HepG2 (cell line): ENCODE measurements at regions not wholly inside any gene's neighbourhood (a gene's known extent, or its start where the extent isn't known, plus 50 kb on each side); places are given as distances from the start of the nearest gene placed in this dataset.

Source experiments
- ATAC-seq: fragments of 200-7000 bp; cut with Tn5 transposase; 3 replicates; pipeline ENCODE4 v1.9.1; 2020; ENCODE audit warnings: mild to moderate bottlenecking, moderate library complexity
- BruUV-seq: library from RNA; stranded (reverse); fragments of 400-500 nt; replicated peaks from 2 replicates; lab custom pipeline; 2021; lab: Mats Ljungman, UMichigan
- CTCF ChIA-PET: fragments of 300-600 bp; formaldehyde crosslinking; extraction: SDS; loops from one replicate; lab custom pipeline; 2021; ENCODE audit warnings: low total read pairs, inconsistent platforms, low intra/inter-chr PET ratio; lab: Yijun Ruan, JAX
- POLR2A ChIA-PET: fragments of 350-600 bp; sonication (Branson Sonifier 250); formaldehyde crosslinking; loops from one replicate; lab custom pipeline; 2020; ENCODE audit warnings: antibody characterized with exemption, inconsistent platforms; lab: Yijun Ruan, JAX
- DNase-seq: peaks from one replicate; pipeline ENCODE4 v3.0.0-alpha.2; 2015; ENCODE audit warnings: low spot score
- FAIRE-seq: peaks from 3 replicates; lab custom pipeline; 2011; peaks lifted over from hg19 to GRCh38; lab: Jason Lieb, UNC
- H2AFZ ChIP-seq: one replicate; pipeline ENCODE4 v1.6.1; 2011; ENCODE audit warnings: low read length, inconsistent platforms
- H3K27ac ChIP-seq: fragments of 300-600 bp; 3 replicates; pipeline ENCODE4 v1.8.0; 2011; ENCODE audit warnings: mixed run types, mild to moderate bottlenecking, mixed read lengths, low read length, inconsistent platforms; ENCODE audit not compliant: insufficient read depth; ENCODE audit errors: extremely low read length
- H3K27me3 ChIP-seq, 2 experiments: fragments of 200-600 bp in 1 of 2; 2 replicates in 1 of 2; 3 replicates in 1 of 2; pipeline versions ENCODE4 v1.6.0 to v1.8.0; 2011; ENCODE audit warnings: low read length in 2 of 2, mild to moderate bottlenecking in 2 of 2, moderate library complexity in 2 of 2, inconsistent platforms in 1 of 2; ENCODE audit not compliant: insufficient read depth in 2 of 2, control insufficient read depth in 1 of 2
- H3K36me3 ChIP-seq, 2 experiments: fragments of 200-600 bp in 1 of 2; replicated peaks in 1 of 2; 2 replicates in 1 of 2; 3 replicates in 1 of 2; pipeline versions ENCODE4 v1.5.1 to v1.8.0; 2011; ENCODE audit warnings: low read length in 2 of 2, inconsistent platforms in 1 of 2; ENCODE audit not compliant: insufficient read depth in 2 of 2, control insufficient read depth in 1 of 2
- H3K4me1 ChIP-seq: 2 replicates; pipeline ENCODE4 v1.5.1; 2012; ENCODE audit warnings: low read length, inconsistent platforms; ENCODE audit not compliant: insufficient read depth
- H3K4me2 ChIP-seq: 2 replicates; pipeline ENCODE4 v1.6.0; 2011; ENCODE audit warnings: low read depth, low read length, inconsistent platforms
- H3K4me3 ChIP-seq, 3 experiments: fragments of 200-600 bp in 1 of 3; sonication (generic), shearing (Covaris generic) in 1 of 3; replicated peaks in 1 of 3; 2 replicates each; pipeline ENCODE4 v1.5.1; 2011 to 2016; ENCODE audit warnings: low read length in 3 of 3, inconsistent platforms in 2 of 3, low read depth in 2 of 3, mild to moderate bottlenecking in 2 of 3, control low read depth in 1 of 3, mixed read lengths in 1 of 3; ENCODE audit not compliant: insufficient read depth in 1 of 3
- H3K79me2 ChIP-seq: one replicate; pipeline ENCODE4 v1.6.1; 2011; ENCODE audit warnings: low read length, inconsistent platforms; ENCODE audit not compliant: insufficient read depth
- H3K9ac ChIP-seq: 2 replicates; pipeline ENCODE4 v1.6.0; 2011; ENCODE audit warnings: mild to moderate bottlenecking, low read depth, low read length, inconsistent platforms; ENCODE audit not compliant: insufficient read depth
- H3K9me3 ChIP-seq: 2 replicates; pipeline ENCODE4 v1.5.1; 2012; ENCODE audit warnings: mild to moderate bottlenecking, low read length
- H4K20me1 ChIP-seq: 2 replicates; pipeline ENCODE4 v1.6.0; 2011; ENCODE audit warnings: inconsistent platforms, mild to moderate bottlenecking, low read length, moderate library complexity; ENCODE audit not compliant: insufficient read depth
- NR2C2 ChIP-seq: sonication (generic); formaldehyde crosslinking; IDR thresholded peaks from 2 replicates; pipeline ENCODE4 v1.4.0; 2020; ENCODE audit warnings: missing genetic modification reagents, mild to moderate bottlenecking, moderate library complexity, borderline replicate concordance
- SPEN ChIP-seq: sonication (generic); formaldehyde crosslinking; IDR thresholded peaks from 2 replicates; pipeline ENCODE4 v1.5.1; 2020; ENCODE audit warnings: low read depth, mild to moderate bottlenecking, missing genetic modification reagents
- WGBS: methylation state at CpG from one replicate; pipeline ENCODE4 v1.1.6; 2017; ENCODE audit warnings: low lambda C conversion rate; 5-methylcytosine and 5-hydroxymethylcytosine counted together
- in situ Hi-C: cut with HindIII; loops from 2 replicates; pipeline ENCODE4 v1.10.0; 2017; ENCODE audit warnings: low pct_unique_long_range_greater_than_20kb; ENCODE audit not compliant: extremely low pct_ligation_motif_present
- intact Hi-C: fragments of 100-400 bp; cut with micrococcal nuclease; formaldehyde crosslinking; loops from one replicate; pipeline ENCODE4 v1.10.0; 2022; ENCODE audit not compliant: unreplicated experiment
- TF ChIP-seq, protein P1 (sequence below), 2 experiments: IDR thresholded peaks; 2 replicates each; pipeline ENCODE4 v1.6.1; 2011 to 2012; ENCODE audit warnings: low read length in 2 of 2, borderline replicate concordance in 1 of 2, low read depth in 1 of 2, mild to moderate bottlenecking in 1 of 2, moderate library complexity in 1 of 2
- TF ChIP-seq, protein P2 (sequence below): sonication (generic); formaldehyde crosslinking; IDR thresholded peaks from 2 replicates; pipeline ENCODE4 v1.4.0; 2020; ENCODE audit warnings: missing genetic modification reagents
- TF ChIP-seq, protein P3 (sequence below): sonication (generic); formaldehyde crosslinking; IDR thresholded peaks from 2 replicates; pipeline ENCODE4 v1.5.1; 2020; ENCODE audit warnings: mild to moderate bottlenecking, missing genetic modification reagents, borderline replicate concordance

DNA sequence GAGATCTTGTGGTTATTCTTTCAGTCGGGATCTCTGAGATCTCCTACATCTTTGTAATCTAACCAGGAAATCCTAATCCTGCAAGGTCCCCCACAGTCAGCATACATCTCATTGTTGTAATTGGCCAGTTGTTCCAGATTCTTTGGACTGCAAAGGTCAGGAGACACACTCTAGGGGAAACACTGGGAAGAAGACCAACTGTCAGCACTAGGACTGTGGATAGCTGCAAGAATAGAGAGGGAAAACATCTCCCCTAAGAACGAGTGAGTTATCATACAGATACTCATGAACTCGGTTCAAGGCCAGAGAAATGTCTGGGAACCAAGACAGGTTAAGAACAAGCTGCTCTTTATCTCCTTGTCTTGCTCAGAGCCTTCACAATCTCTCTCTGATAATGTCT is 217.9 kb upstream of the TMPO start:
- H3K4me3 ChIP-seq = no peak overlapping the region
- in situ Hi-C loops (no loop called here), intact Hi-C loops (no loop called here)
- no TSS peak for BruUV-seq
- H3K4me2 ChIP-seq = no peak overlapping the region
- ATAC-seq (no peak), DNase-seq (no peak), FAIRE-seq (no peak)
- ChIA-PET CTCF (no interaction called here), POLR2A (no interaction called here)
- no peaks in the 10 kb centered on the region for H3K9me3 ChIP-seq
- no peaks in the 10 kb centered on the region for H3K27me3 ChIP-seq
- WGBS = 5% methylated on average over 3 of the region's 3 CpGs
- no peaks in the 10 kb centered on the region for H3K4me1 ChIP-seq
- no peaks in the 10 kb centered on the region for H3K79me2 ChIP-seq
- H4K20me1 ChIP-seq = no peaks in the 10 kb centered on the region
- H3K27ac ChIP-seq = no peak overlapping the region
- no peak overlapping the region for H2AFZ ChIP-seq
- no peaks in the 10 kb centered on the region for H3K36me3 ChIP-seq
- TF ChIP-seq, protein P1, sequence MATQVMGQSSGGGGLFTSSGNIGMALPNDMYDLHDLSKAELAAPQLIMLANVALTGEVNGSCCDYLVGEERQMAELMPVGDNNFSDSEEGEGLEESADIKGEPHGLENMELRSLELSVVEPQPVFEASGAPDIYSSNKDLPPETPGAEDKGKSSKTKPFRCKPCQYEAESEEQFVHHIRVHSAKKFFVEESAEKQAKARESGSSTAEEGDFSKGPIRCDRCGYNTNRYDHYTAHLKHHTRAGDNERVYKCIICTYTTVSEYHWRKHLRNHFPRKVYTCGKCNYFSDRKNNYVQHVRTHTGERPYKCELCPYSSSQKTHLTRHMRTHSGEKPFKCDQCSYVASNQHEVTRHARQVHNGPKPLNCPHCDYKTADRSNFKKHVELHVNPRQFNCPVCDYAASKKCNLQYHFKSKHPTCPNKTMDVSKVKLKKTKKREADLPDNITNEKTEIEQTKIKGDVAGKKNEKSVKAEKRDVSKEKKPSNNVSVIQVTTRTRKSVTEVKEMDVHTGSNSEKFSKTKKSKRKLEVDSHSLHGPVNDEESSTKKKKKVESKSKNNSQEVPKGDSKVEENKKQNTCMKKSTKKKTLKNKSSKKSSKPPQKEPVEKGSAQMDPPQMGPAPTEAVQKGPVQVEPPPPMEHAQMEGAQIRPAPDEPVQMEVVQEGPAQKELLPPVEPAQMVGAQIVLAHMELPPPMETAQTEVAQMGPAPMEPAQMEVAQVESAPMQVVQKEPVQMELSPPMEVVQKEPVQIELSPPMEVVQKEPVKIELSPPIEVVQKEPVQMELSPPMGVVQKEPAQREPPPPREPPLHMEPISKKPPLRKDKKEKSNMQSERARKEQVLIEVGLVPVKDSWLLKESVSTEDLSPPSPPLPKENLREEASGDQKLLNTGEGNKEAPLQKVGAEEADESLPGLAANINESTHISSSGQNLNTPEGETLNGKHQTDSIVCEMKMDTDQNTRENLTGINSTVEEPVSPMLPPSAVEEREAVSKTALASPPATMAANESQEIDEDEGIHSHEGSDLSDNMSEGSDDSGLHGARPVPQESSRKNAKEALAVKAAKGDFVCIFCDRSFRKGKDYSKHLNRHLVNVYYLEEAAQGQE (IDR thresholded peaks at IDR 0.05; ENCODE audit: borderline replicate concordance in 1 of 2, low read depth in 1 of 2, low read length in 2 of 2) = peak in 1 of 2 experiments; percentile 39; a peak in 1 of 4 replicates
- TF ChIP-seq SPEN (CRISPR knock-in tag) = no peak
- no peak overlapping the region for H3K9ac ChIP-seq

DNA sequence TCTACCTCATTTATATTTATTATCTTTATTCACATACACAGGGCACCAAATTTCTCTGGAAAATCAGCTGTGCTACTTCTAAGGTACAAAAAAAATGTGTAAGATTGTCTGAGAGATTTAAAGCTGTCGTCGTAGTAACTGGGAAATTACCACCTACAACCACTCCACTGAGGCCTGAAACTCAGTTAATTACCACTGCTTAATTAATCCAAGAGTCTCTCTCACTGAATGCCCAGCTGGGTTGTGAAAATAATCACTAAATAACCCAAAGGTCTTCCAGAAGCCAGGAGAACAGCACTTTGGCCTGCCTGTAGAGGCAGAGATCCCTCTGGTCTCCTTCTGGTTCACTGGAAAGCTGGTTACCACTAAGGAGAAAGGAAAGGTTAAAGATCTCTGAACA is 207.2 kb upstream of the TMPO start:
- ATAC-seq (no peak), DNase-seq (no peak), FAIRE-seq (no peak)
- intact Hi-C loops (no loop called here), in situ Hi-C loops (no loop called here)
- ChIA-PET POLR2A (no interaction called here), CTCF (no interaction called here)
- no peaks in the 10 kb centered on the region for H4K20me1 ChIP-seq
- 0% methylated on average over 2 of the region's 2 CpGs for WGBS
- no peak overlapping the region for H3K9ac ChIP-seq
- no peaks in the 10 kb centered on the region for H3K9me3 ChIP-seq
- H3K27me3 ChIP-seq = no peaks in the 10 kb centered on the region
- no peak overlapping the region for H2AFZ ChIP-seq
- no peak overlapping the region for H3K4me3 ChIP-seq
- no peaks in the 10 kb centered on the region for H3K79me2 ChIP-seq
- no TSS peak for BruUV-seq
- no peaks in the 10 kb centered on the region for H3K4me1 ChIP-seq
- no peaks in the 10 kb centered on the region for H3K36me3 ChIP-seq
- no peak overlapping the region for H3K27ac ChIP-seq
- no peak overlapping the region for H3K4me2 ChIP-seq
- TF ChIP-seq, protein P2, sequence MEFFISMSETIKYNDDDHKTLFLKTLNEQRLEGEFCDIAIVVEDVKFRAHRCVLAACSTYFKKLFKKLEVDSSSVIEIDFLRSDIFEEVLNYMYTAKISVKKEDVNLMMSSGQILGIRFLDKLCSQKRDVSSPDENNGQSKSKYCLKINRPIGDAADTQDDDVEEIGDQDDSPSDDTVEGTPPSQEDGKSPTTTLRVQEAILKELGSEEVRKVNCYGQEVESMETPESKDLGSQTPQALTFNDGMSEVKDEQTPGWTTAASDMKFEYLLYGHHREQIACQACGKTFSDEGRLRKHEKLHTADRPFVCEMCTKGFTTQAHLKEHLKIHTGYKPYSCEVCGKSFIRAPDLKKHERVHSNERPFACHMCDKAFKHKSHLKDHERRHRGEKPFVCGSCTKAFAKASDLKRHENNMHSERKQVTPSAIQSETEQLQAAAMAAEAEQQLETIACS = no peak
- TF ChIP-seq, protein P3, sequence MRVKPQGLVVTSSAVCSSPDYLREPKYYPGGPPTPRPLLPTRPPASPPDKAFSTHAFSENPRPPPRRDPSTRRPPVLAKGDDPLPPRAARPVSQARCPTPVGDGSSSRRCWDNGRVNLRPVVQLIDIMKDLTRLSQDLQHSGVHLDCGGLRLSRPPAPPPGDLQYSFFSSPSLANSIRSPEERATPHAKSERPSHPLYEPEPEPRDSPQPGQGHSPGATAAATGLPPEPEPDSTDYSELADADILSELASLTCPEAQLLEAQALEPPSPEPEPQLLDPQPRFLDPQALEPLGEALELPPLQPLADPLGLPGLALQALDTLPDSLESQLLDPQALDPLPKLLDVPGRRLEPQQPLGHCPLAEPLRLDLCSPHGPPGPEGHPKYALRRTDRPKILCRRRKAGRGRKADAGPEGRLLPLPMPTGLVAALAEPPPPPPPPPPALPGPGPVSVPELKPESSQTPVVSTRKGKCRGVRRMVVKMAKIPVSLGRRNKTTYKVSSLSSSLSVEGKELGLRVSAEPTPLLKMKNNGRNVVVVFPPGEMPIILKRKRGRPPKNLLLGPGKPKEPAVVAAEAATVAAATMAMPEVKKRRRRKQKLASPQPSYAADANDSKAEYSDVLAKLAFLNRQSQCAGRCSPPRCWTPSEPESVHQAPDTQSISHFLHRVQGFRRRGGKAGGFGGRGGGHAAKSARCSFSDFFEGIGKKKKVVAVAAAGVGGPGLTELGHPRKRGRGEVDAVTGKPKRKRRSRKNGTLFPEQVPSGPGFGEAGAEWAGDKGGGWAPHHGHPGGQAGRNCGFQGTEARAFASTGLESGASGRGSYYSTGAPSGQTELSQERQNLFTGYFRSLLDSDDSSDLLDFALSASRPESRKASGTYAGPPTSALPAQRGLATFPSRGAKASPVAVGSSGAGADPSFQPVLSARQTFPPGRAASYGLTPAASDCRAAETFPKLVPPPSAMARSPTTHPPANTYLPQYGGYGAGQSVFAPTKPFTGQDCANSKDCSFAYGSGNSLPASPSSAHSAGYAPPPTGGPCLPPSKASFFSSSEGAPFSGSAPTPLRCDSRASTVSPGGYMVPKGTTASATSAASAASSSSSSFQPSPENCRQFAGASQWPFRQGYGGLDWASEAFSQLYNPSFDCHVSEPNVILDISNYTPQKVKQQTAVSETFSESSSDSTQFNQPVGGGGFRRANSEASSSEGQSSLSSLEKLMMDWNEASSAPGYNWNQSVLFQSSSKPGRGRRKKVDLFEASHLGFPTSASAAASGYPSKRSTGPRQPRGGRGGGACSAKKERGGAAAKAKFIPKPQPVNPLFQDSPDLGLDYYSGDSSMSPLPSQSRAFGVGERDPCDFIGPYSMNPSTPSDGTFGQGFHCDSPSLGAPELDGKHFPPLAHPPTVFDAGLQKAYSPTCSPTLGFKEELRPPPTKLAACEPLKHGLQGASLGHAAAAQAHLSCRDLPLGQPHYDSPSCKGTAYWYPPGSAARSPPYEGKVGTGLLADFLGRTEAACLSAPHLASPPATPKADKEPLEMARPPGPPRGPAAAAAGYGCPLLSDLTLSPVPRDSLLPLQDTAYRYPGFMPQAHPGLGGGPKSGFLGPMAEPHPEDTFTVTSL (CRISPR knock-in tag) = no peak
- no peak for TF ChIP-seq NR2C2 (CRISPR knock-in tag)
